IPS-18c (cell line): ENCODE measurements at regions not wholly inside any gene's neighbourhood (a gene's known extent, or its start where the extent isn't known, plus 50 kb on each side); places are given as distances from the start of the nearest gene placed in this dataset.
"Not testable (repeated sequence)": the region's sequence is repeated elsewhere in the genome, so short reads cannot be mapped to it uniquely, and the experiment has no call there.

ENCODE experiments used
- H3K4me3 ChIP-seq: 2 replicates; pipeline ENCODE4 v1.7.0; 2013; ENCODE audit warnings: low read depth, mild to moderate bottlenecking, low read length, moderate library complexity; ENCODE audit not compliant: insufficient read depth
- H3K9me3 ChIP-seq: one replicate; pipeline ENCODE4 v1.6.1; 2013; ENCODE audit warnings: mild to moderate bottlenecking, low read length, moderate library complexity; ENCODE audit not compliant: control insufficient read depth, insufficient read depth

DNA sequence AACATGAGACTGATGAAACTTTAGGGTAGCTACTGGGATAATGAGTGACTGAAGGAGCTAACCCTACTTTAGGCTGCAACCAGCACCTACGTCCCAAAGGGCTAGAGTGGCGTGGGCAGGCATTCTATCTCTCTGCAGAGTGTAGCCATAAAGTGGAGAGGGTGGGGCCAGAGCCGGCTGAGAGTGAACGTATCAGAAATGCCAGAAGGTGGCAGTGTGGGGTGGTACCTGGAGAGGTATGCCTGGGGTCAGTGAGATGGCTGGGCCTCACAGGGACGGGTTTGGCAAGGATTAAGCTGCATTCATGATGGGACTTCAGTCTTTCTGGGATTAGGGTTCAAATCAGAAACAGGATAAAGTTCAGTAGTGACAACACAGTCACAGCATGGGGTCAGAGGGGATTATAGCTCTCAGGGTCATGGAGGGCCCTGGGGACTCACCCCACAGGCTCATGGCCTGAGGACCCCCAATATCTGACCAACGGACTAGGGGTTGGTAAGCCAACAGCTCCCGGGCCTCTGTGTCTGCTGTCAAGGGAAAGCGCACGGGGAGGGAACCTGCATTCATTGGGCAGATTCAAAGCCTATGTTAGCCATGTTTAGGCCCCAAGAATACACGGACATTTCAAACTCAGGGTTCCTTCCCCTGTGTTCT, 86.5 kb upstream of the FOXB1 start:
- no peak overlapping the region for H3K4me3 ChIP-seq
- no peaks in the 10 kb centered on the region for H3K9me3 ChIP-seq

GRCh38 chr15:59906046-59906445, 98.1 kb upstream of the FOXB1 start:
- Histone ChIP-seq H3K9me3 (no peaks in the 10 kb centered on the region), H3K4me3 (no peak overlapping the region)

GRCh38 chr15:59905176-59905575, 98.9 kb upstream of the FOXB1 start:
- H3K4me3 ChIP-seq: no peak overlapping the region
- no peaks in the 10 kb centered on the region for H3K9me3 ChIP-seq

DNA sequence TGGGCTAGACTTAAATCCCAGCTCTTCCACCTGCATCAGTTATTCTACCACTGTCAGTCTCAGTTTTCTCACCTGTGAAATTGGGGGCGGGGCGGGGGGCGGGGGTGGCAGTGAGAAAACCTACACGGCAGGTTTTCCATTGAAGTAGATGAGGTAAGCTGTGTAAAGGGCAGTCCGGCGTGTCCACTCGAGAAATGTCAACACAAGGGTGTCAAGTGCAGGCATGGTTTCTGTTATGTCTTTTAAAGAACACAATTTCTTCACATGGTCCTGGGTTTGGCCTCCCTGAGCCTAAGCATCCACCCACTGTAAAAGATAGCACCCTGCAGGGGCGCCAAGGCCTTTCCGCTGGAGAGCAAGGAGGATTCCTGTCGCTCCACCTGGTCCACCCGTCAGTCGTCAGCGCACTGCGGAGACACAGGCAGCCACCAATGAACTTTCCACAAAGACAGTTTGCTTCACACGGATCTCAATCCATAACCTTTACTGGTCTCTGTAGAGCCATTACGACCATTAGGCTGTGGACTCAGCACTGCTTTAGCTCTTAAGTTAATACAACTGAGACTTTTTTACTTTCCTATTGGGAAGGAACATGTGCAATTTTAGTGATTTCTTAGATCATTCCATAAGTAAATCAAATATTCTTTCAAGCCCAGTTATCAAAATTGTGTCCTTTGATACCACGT, 99.5 kb upstream of the FOXB1 start:
- no peak overlapping the region for H3K4me3 ChIP-seq

DNA sequence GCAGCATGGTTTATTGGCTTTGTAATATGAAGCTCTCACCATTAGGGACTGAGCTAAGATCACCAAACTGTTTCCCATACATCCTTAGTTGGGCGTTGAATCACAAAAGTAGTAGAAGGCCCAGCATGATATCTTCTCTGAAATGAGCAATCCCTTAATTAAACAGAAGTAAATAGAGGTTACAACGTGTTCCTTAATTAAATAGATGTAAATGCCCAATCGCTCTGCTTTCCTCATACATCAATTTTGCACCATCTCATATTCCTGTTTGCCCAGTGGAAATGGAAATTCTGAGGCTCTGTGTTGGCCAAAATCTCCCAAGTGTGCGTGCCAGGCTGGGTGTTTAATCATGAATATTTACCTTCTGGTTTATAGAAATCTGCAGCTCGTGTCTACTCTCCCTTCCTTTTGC, 107.4 kb upstream of the FOXB1 start:
- Histone ChIP-seq H3K4me3 (no peak overlapping the region), H3K9me3 (no peaks in the 10 kb centered on the region)

More for the DNA sequence above, 99.5 kb upstream of the FOXB1 start:
- no peaks in the 10 kb centered on the region for H3K9me3 ChIP-seq

DNA sequence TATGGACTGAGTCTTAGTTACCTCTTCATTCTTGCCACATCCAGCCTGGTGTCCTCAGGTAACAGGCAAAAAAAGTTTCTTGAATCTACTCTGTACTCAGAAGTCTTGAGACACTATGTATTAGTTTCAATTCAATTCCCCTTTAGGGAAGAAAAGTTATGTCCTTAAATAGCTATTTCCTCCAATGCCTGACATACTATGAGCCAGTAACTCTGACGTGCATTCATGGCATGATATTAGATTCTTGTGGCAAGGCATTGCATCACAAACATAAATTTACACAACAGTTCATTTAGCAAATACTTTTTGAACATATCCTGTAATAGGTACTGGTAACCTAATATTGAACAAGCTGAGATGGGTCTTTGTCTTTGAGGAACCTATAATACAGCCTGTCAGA, 109.3 kb upstream of the FOXB1 start:
- Histone ChIP-seq H3K4me3 (no peak overlapping the region), H3K9me3 (no peaks in the 10 kb centered on the region)

- H3K9me3 ChIP-seq: no peaks in the 10 kb centered on the region
Measured at GRCh38 chr15:59892985-59893384, 111.1 kb upstream of the FOXB1 start.

GRCh38 chr15:59887870-59888269, 116.2 kb upstream of the FOXB1 start:
- not testable (repeated sequence) for H3K4me3 ChIP-seq, H3K9me3 ChIP-seq

More at GRCh38 chr15:59892985-59893384, 111.1 kb upstream of the FOXB1 start:
- H3K4me3 ChIP-seq: no peak overlapping the region

GRCh38 chr15:59887211-59887610, 116.9 kb upstream of the FOXB1 start:
- Histone ChIP-seq H3K9me3 (no peaks in the 10 kb centered on the region), H3K4me3 (no peak overlapping the region)

- Histone ChIP-seq H3K4me3 (no peak overlapping the region), H3K9me3 (no peaks in the 10 kb centered on the region)
Measured at GRCh38 chr15:59886441-59886840, 117.7 kb upstream of the FOXB1 start.

DNA sequence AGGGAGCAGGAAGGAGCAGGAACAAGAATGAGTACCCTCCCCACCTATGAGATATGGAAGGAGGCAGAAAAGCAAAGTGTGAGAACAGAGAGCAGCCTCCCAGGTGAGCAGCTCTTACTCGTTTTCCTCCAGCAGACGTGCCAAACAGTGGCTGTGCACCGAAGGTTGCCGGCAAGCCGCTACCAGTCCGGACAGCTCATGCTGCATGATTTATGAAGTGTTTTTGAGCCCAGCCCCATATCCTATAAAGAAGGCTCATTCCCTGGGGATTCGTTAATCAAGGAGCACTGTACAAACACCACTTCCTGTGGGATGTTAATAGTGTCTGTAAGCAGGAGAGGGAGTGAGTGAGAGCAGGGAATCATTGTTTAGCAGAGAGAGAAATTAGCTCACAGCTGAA, 118.3 kb upstream of the FOXB1 start:
- H3K9me3 ChIP-seq: no peaks in the 10 kb centered on the region
- no peak overlapping the region for H3K4me3 ChIP-seq

DNA sequence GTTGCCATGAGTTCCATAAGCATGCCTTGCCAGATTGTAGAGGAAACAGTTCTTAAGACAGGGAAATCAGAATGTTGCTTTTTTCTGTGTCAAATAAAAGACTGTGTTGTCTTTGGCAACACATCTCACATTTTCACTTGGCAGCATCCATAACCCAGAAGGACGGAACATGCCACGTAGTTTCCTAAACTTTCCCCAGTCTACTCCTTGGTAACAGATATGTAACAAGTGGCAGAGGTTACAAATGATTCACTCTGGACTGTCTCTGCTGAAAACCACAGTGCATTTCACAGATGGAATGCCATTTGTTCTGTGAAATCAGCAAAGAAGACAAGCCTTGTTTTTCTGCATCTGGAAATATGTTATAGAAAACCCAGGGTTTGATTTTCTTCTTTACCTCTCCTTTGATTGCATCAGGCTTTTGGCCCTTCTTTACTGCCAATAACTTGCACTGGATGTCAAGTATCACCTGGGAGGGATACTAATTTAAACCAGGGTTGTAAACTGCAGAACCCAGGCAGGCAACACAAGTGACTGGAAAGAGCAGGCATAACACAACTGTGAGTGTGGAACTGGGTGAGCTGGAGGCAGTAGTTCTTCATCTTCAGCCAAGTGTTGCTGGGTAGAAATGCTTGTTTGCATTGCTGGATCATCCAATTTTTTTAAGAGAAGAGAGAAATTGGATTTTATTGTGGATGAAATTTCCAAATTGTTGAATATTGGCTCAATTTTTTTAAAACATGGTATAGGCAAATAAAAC, 124.4 kb upstream of the FOXB1 start:
- Histone ChIP-seq H3K4me3 (no peak overlapping the region), H3K9me3 (no peaks in the 10 kb centered on the region)

GRCh38 chr15:59876140-59876539, 128.0 kb upstream of the FOXB1 start:
- Histone ChIP-seq H3K9me3 (no peaks in the 10 kb centered on the region), H3K4me3 (no peak overlapping the region)

- Histone ChIP-seq H3K4me3 (no peak overlapping the region), H3K9me3 (no peaks in the 10 kb centered on the region)
Measured at GRCh38 chr15:59873644-59874272, 130.4 kb upstream of the FOXB1 start.

DNA sequence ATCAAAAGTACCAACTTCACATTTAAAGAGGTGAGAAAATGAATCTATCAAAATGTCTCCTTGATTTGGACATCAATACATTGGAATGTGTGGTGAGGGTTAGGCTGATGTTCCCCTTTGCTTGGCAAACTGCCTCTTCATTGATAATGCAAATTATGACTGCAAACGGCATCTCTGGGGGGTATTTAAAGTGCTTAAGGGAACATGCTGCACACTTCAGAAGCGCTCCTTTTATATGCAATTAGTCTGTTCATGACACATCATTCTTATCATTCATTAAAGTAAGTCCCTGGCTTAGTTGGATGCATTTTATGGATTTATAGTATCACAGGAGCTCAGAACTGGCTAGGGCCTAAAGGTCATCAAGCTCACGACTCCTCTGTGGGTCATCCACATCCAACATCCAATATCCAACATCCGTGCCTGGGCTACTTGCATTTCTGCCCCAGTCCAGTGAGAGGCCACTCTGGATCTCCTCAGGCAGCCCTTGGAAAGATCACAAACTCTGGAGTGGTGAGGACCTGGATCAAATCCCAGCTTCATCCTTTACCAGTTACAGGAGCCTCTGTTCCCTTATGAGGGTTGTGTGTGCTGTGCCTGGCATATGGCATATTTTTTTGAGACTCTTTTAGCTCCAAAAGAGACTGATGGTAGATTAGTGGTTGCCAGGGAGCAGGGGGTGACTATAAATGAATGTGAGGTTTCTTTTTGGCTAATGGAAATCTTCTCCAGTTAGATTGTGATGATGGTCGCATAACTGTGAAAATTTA, 136.8 kb upstream of the FOXB1 start:
- Histone ChIP-seq H3K9me3 (no peaks in the 10 kb centered on the region), H3K4me3 (no peak overlapping the region)

DNA sequence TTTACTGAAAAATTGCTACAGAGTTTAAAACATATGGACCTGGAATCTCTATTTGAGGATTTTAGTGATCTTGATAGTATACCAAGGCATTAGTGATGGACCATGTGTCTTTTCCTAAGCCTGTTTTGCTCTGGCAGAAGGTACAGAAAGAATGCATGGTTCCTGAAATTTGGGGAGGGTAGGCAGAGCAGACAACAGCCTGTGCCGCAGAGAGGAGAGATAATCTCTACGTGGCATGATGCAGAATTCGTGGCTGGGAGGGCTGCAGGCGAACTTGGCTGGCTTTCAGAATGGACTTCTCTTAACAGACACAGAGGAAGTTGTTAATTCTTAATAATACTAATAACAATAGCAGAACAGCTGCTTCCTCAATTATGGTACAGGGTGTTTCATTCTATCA, 137.5 kb upstream of the FOXB1 start:
- Histone ChIP-seq H3K9me3 (no peaks in the 10 kb centered on the region), H3K4me3 (no peak overlapping the region)
